DOHH2 (cell line): ENCODE measurements at regions not wholly inside any gene's neighbourhood (a gene's known extent, or its start where the extent isn't known, plus 50 kb on each side); places are given as distances from the start of the nearest gene placed in this dataset.

Source experiments
- CTCF ChIP-seq: fragments of 200-600 bp; sonication (generic); IDR thresholded peaks from one replicate; pipeline ENCODE4 v1.5.1; 2014; ENCODE audit warnings: antibody characterized with exemption, mild to moderate bottlenecking, low read depth, low read length; ENCODE audit not compliant: poor library complexity, severe bottlenecking
- EZH2phosphoT487 ChIP-seq: fragments of 200-600 bp; sonication (generic); IDR thresholded peaks from 2 replicates; pipeline ENCODE4 v1.6.1; 2017; ENCODE audit warnings: borderline replicate concordance, mild to moderate bottlenecking, antibody characterized with exemption, low read length, moderate library complexity, mixed read lengths

DNA sequence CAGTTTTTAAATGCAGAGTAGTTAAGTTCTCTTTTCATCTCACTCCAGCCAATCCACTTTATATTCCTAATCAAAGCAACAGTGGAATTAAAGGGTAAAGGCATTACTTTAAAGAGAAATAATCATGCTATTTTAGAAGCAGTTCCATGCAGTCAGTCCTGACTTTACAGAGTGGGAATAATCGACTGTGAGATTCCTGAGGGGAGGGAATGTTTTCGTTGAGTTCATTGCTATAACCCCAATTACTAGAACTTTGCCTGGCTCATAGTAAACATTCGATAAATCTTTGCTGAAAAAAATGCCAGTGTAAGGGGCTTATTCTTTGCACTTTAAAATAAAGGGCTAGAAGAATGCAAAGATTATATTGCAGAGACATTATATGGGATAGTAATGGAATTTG lies 127.2 kb upstream of the ASTN2 start:
- TF ChIP-seq CTCF = no peak
- no peak for TF ChIP-seq EZH2phosphoT487
